ENCODE measurements at regions not wholly inside any gene's neighbourhood (a gene's known extent, or its start where the extent isn't known, plus 50 kb on each side); places are given as distances from the start of the nearest gene placed in this dataset.

GRCh38 chr5:101626572-101626971 is 669.5 kb downstream of the SLCO4C1 start:
- TF ChIP-seq SMC3 (conservative IDR thresholded peaks at IDR 0.05; ENCODE audit: poor library complexity), result no peak
- TF ChIP-seq POLR2AphosphoS5 (IDR thresholded peaks at IDR 0.05), result no peak
